Astrocyte of the cerebellum (primary cell): ENCODE measurements at regions not wholly inside any gene's neighbourhood (a gene's known extent, or its start where the extent isn't known, plus 50 kb on each side); places are given as distances from the start of the nearest gene placed in this dataset.

Experiments used
- DNase-seq: peaks from one replicate; pipeline ENCODE4 v3.0.0-alpha.2; 2011; ENCODE audit warnings: low read depth
- H3K4me3 ChIP-seq: 2 replicates; pipeline ENCODE4 v1.5.1; 2011; ENCODE audit warnings: mild to moderate bottlenecking, low read depth, low read length, moderate library complexity
- in situ Hi-C: cut with HindIII; loops from 2 replicates; pipeline ENCODE4 v1.10.0; 2017; ENCODE audit warnings: low sequenced_read_pairs
- TF ChIP-seq, protein P1 (sequence below): IDR thresholded peaks from 2 replicates; pipeline ENCODE4 v1.5.1; 2012; ENCODE audit warnings: low read length, low read depth, moderate library complexity, mild to moderate bottlenecking; ENCODE audit errors: missing control alignments

DNA sequence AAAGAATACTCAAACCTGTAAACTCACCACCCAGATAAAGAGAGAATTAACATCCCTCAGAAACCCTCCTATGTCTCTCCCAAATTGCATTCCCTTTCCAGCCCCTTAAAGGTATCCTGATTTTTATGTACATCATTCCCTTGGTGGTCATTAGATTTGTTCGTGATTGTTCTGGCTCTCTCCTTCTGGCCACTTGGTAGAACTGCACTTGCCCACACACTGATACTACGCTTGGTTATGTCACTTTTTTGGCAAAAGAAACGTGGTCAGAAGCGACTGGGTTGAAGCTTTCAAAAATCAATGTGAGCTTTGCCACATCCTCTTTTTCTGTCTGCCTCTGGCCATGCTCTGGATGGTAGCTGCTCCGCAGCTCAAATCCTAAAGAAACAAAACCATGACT lies 76.3 kb downstream of the KRTAP19-8 start:
- in situ Hi-C loops = no loop called here
- DNase-seq = no peak
- H3K4me3 ChIP-seq = no peak overlapping the region
- TF ChIP-seq, protein P1, sequence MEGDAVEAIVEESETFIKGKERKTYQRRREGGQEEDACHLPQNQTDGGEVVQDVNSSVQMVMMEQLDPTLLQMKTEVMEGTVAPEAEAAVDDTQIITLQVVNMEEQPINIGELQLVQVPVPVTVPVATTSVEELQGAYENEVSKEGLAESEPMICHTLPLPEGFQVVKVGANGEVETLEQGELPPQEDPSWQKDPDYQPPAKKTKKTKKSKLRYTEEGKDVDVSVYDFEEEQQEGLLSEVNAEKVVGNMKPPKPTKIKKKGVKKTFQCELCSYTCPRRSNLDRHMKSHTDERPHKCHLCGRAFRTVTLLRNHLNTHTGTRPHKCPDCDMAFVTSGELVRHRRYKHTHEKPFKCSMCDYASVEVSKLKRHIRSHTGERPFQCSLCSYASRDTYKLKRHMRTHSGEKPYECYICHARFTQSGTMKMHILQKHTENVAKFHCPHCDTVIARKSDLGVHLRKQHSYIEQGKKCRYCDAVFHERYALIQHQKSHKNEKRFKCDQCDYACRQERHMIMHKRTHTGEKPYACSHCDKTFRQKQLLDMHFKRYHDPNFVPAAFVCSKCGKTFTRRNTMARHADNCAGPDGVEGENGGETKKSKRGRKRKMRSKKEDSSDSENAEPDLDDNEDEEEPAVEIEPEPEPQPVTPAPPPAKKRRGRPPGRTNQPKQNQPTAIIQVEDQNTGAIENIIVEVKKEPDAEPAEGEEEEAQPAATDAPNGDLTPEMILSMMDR = peak; percentile 8

DNA sequence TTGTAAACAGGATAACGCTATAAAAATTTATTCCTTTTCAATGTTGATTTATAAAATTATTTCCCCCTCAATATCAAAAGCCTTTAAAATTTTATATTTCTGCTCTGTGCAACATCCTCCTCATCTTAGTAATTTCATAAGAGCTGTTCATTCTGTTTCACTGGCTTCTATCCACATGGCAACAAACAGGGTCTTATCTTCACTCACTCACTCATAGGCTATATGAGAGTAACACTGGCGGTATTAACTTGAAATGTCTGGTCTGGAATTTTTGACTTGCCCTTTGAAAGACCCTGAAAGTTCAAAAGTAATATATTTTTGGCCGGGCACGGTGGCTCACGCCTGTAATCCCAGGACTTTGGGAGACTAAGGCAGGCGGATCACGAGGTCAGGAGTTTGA lies 77.4 kb upstream of the KRTAP11-1 start:
- in situ Hi-C loops = no loop called here
- H3K4me3 ChIP-seq = no peak overlapping the region
- TF ChIP-seq, protein P1 = no peak
- no peak for DNase-seq

DNA sequence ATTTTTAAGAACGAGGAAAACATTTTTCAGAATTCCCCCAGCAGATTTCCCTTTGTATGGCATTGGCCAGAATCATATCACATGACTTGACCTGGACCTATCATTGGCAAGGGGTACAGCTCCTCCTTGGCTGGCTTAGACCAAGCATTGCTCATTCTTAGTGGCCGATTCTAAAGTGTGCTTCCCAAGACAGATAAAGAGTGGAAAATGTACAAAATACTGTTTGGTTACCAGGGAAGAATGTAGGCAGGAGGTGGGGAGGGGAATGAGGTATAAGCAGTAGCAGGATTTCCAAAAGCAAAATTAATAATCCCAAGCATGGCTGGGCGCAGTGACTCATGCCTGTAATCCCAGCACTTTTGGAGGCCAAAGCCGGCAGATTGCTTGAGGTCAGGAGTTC lies 75.6 kb upstream of the KRTAP11-1 start:
- TF ChIP-seq, protein P1 = no peak
- no peak for DNase-seq
- H3K4me3 ChIP-seq = no peak overlapping the region
- in situ Hi-C loops = no loop called here

DNA sequence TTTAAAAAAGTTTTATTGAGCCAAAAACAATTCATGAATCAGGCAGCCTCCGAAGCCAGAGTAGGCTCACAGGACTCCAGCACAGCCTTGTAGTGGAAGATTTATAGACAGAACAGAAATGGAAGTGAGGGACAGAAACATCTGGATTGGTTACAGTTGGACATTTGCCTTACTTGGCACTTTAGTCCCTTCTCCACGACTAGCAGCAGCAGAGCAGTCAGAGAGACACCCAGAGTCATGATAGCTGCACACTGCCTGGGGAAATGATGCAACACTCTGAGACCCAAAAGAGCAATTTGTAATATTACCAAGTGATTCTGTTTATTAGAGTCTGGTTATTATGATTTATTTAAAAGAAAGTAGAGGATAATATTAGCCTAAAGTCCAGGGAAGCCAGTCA lies 72.2 kb upstream of the KRTAP11-1 start:
- DNase-seq = no peak
- in situ Hi-C loops = no loop called here

DNA sequence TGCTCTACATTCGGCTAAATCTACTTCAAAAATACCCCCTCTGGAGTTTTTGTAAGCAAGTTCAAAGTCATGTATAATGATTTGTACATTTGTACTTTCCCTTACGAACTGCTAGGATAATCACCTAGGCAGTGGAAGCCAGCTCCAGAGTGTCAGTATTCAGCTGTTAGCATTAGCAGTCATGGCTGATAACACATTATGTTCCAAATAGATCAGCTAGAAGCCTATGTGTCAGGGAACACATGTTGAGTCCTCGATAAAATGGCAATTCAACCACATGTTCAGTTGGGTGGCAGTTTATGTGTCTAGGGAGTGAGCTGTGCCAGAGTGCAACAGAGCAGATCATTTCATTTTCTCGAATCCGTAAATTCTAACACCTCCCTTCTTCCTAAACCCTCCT lies 65.8 kb upstream of the KRTAP11-1 start:
- in situ Hi-C loops = no loop called here
- TF ChIP-seq, protein P1 = no peak
- DNase-seq = no peak
- no peak overlapping the region for H3K4me3 ChIP-seq

More for the DNA sequence above, 72.2 kb upstream of the KRTAP11-1 start:
- TF ChIP-seq, protein P1 = no peak
- H3K4me3 ChIP-seq = no peak overlapping the region

DNA sequence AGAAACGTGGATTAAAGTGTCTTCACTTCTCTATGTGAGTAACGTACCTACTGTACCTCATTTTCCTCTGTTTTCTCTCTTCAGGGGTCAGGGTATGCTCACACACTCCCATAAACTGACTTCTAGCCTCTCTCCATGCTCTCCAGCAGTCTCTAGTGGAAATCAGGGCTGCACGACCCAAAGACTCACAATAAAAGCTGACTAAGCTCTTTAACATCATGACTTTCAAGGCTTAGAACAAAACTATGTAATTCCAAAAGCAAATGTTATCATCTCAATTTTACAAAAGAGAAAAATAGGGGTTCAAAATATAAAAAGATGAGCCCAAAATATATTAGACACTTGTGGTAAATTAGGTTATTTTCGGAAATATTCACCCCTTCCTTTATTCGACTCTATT lies 62.5 kb upstream of the KRTAP11-1 start:
- DNase-seq = no peak
- TF ChIP-seq, protein P1 = no peak
- H3K4me3 ChIP-seq = no peak overlapping the region
- in situ Hi-C loops = no loop called here

DNA sequence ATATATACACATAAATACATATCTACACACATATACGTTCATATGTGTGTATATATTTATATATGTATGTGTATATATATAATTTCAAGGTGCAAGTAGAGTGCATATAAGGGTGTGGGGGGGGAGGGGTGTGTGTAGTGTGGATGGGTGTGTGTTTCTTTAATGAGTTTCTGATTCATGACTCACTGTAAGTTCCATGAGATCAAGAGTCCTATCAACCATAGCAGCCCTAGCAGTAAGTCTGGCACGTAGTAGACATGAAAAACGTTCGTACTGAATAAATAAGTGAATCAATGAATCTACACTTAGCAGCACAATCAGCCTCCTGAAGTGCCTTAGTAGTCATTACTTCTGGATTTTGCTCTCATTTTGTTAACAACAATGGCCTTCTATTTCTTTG lies 61.9 kb upstream of the KRTAP11-1 start:
- no peak overlapping the region for H3K4me3 ChIP-seq
- in situ Hi-C loops = no loop called here
- TF ChIP-seq, protein P1 = no peak
- DNase-seq = no peak
